ENCODE measurements at regions not wholly inside any gene's neighbourhood (a gene's known extent, or its start where the extent isn't known, plus 50 kb on each side); places are given as distances from the start of the nearest gene placed in this dataset.

DNA sequence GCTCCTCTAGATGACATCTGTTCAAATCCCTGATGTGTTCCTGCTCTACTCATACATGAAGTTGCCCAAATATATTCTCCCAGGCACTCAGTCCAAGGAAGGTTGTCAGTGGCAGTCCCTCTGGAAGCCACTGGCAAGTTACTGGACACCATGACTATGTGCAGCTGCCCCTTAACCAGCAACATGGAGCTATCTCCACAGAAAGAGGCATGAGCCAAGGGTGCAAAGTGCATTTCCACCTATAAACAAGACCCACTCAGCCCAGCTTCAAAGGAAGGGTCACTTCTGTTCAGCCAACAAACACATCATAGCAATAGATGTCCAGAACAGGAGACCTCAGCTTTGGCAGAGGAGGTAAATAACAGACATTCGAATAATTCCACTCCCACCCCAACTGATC is 217.6 kb upstream of the PMEPA1 start:
- no peaks in the 10 kb centered on the region for H4K20me1 ChIP-seq (ENCODE audit: control insufficient read depth, insufficient read depth)
- H3K27ac ChIP-seq (ENCODE audit: control insufficient read depth, insufficient read depth) = no peak overlapping the region
- ATAC-seq = no peak
- FAIRE-seq = no peak
- intact Hi-C loops (cut with micrococcal nuclease; ENCODE audit: unreplicated experiment) (no loop called here), in situ Hi-C loops (cut with MboI) (no loop called here)
- WGBS (ENCODE audit: insufficient coverage, insufficient replicate concordance, low lambda C conversion rate, missing lambda C conversion rate) = 33% methylated on average over 1 of the region's 1 CpG
- H3K27me3 ChIP-seq (replicated peaks in 1 of 2; ENCODE audit: control insufficient read depth in 2 of 2, insufficient read depth in 2 of 2, low read length in 1 of 2) = no peaks in the 10 kb centered on the region; a peak in 2 of 4 replicates
- TF ChIP-seq NFXL1 (IDR thresholded peaks at IDR 0.05; ENCODE audit: borderline replicate concordance) (no peak), CBX5 (IDR thresholded peaks at IDR 0.05; ENCODE audit: low read depth) (no peak), NRF1 (conservative IDR thresholded peaks at IDR 0.05; ENCODE audit: low read depth, low read length) (no peak), PAX8 (IDR thresholded peaks at IDR 0.05) (no peak)
- TF ChIP-seq, protein P1, sequence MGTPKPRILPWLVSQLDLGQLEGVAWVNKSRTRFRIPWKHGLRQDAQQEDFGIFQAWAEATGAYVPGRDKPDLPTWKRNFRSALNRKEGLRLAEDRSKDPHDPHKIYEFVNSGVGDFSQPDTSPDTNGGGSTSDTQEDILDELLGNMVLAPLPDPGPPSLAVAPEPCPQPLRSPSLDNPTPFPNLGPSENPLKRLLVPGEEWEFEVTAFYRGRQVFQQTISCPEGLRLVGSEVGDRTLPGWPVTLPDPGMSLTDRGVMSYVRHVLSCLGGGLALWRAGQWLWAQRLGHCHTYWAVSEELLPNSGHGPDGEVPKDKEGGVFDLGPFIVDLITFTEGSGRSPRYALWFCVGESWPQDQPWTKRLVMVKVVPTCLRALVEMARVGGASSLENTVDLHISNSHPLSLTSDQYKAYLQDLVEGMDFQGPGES (IDR thresholded peaks at IDR 0.05) = no peak
- ChIA-PET RAD21 (ENCODE audit: unreplicated experiment) (no interaction called here), SMC1A (ENCODE audit: uncharacterized antibody, unreplicated experiment) (no interaction called here), POLR2A (no interaction called here), CTCF (no interaction called here)
- no peaks in the 10 kb centered on the region for H3K79me2 ChIP-seq (ENCODE audit: control insufficient read depth, insufficient read depth, low read length)
- H3K4me1 ChIP-seq (ENCODE audit: control insufficient read depth, insufficient read depth, low read length) = no peaks in the 10 kb centered on the region
- H3K9ac ChIP-seq (ENCODE audit: control insufficient read depth, insufficient read depth, low read length) = no peak overlapping the region
- no peak overlapping the region for H3K4me2 ChIP-seq (ENCODE audit: control insufficient read depth, insufficient read depth)
- BruUV-seq (replicated peaks) = no TSS peak
- H3K36me3 ChIP-seq (ENCODE audit: control insufficient read depth in 2 of 2, insufficient read depth in 2 of 2, low read length in 1 of 2) = no peaks in the 10 kb centered on the region
- H3K9me3 ChIP-seq (replicated peaks; ENCODE audit: control insufficient read depth, insufficient read depth, low read length) = no peaks in the 10 kb centered on the region; the same call in 2 of the 3 replicates
- no peak overlapping the region for H2AFZ ChIP-seq (ENCODE audit: control insufficient read depth, low read depth, low read length)
- DNase-seq (ENCODE audit: low read depth, low spot score) = no peak
- no peak overlapping the region for H3K4me3 ChIP-seq

DNA sequence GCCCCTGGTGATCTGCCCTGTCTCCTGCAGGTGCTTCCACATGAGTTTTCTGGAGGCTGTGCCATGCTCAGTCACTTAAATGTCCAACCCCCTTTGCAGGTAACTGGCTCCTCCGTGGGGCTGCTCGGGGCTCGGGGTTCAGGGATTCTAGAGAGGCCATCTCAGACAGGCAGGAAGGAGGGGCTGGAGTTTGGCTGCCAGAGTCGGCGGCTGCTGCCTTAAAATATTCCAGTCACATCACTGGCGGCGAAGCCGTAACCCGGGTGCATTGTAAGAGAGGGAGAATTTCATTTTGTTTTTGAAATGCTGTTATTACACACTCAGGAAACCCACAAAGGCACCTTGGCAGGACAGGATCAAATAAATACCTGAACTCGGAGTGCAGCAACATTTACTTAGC is 212.9 kb upstream of the PMEPA1 start:
- ChIA-PET CTCF (no interaction called here), SMC1A (ENCODE audit: uncharacterized antibody, unreplicated experiment) (no interaction called here), POLR2A (no interaction called here), RAD21 (ENCODE audit: unreplicated experiment) (no interaction called here)
- no peak for FAIRE-seq
- TF ChIP-seq KDM1A (IDR thresholded peaks at IDR 0.05; ENCODE audit: borderline replicate concordance) (no peak), ZNF384 (IDR thresholded peaks at IDR 0.05; ENCODE audit: borderline replicate concordance, low read depth, low read length) (no peak), CREM (IDR thresholded peaks at IDR 0.05; ENCODE audit: low read depth) (no peak)
- TF ChIP-seq, protein P2, sequence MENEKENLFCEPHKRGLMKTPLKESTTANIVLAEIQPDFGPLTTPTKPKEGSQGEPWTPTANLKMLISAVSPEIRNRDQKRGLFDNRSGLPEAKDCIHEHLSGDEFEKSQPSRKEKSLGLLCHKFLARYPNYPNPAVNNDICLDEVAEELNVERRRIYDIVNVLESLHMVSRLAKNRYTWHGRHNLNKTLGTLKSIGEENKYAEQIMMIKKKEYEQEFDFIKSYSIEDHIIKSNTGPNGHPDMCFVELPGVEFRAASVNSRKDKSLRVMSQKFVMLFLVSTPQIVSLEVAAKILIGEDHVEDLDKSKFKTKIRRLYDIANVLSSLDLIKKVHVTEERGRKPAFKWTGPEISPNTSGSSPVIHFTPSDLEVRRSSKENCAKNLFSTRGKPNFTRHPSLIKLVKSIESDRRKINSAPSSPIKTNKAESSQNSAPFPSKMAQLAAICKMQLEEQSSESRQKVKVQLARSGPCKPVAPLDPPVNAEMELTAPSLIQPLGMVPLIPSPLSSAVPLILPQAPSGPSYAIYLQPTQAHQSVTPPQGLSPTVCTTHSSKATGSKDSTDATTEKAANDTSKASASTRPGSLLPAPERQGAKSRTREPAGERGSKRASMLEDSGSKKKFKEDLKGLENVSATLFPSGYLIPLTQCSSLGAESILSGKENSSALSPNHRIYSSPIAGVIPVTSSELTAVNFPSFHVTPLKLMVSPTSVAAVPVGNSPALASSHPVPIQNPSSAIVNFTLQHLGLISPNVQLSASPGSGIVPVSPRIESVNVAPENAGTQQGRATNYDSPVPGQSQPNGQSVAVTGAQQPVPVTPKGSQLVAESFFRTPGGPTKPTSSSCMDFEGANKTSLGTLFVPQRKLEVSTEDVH (IDR thresholded peaks at IDR 0.05; ENCODE audit: low read depth, partially characterized antibody) = no peak
- TF ChIP-seq, protein P3, sequence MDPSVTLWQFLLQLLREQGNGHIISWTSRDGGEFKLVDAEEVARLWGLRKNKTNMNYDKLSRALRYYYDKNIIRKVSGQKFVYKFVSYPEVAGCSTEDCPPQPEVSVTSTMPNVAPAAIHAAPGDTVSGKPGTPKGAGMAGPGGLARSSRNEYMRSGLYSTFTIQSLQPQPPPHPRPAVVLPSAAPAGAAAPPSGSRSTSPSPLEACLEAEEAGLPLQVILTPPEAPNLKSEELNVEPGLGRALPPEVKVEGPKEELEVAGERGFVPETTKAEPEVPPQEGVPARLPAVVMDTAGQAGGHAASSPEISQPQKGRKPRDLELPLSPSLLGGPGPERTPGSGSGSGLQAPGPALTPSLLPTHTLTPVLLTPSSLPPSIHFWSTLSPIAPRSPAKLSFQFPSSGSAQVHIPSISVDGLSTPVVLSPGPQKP (IDR thresholded peaks at IDR 0.05; ENCODE audit: low read depth, low read length) = no peak
- H3K9me3 ChIP-seq (replicated peaks; ENCODE audit: control insufficient read depth, insufficient read depth, low read length) = no peaks in the 10 kb centered on the region; the same call in 2 of the 3 replicates
- H3K4me1 ChIP-seq (ENCODE audit: control insufficient read depth, insufficient read depth, low read length) = no peaks in the 10 kb centered on the region
- in situ Hi-C loops (cut with MboI) (no loop called here), intact Hi-C loops (cut with micrococcal nuclease; ENCODE audit: unreplicated experiment) (no loop called here)
- 58% methylated on average over 10 of the region's 10 CpGs for WGBS (ENCODE audit: insufficient coverage, insufficient replicate concordance, low lambda C conversion rate, missing lambda C conversion rate)
- no peak overlapping the region for H2AFZ ChIP-seq (ENCODE audit: control insufficient read depth, low read depth, low read length)
- no TSS peak for BruUV-seq (replicated peaks)
- H4K20me1 ChIP-seq (ENCODE audit: control insufficient read depth, insufficient read depth) = no peaks in the 10 kb centered on the region
- no peak overlapping the region for H3K4me3 ChIP-seq
- no peaks in the 10 kb centered on the region for H3K36me3 ChIP-seq (ENCODE audit: control insufficient read depth in 2 of 2, insufficient read depth in 2 of 2, low read length in 1 of 2)
- DNase-seq (ENCODE audit: low read depth, low spot score) = no peak
- no peak overlapping the region for H3K9ac ChIP-seq (ENCODE audit: control insufficient read depth, insufficient read depth, low read length)
- H3K27me3 ChIP-seq (replicated peaks in 1 of 2; ENCODE audit: control insufficient read depth in 2 of 2, insufficient read depth in 2 of 2, low read length in 1 of 2) = peaks cover 0 to 3% of the 10 kb centered on the region in 2 experiments; a peak in 2 of 4 replicates
- no peak for ATAC-seq
- H3K4me2 ChIP-seq (ENCODE audit: control insufficient read depth, insufficient read depth) = no peak overlapping the region
- no peaks in the 10 kb centered on the region for H3K79me2 ChIP-seq (ENCODE audit: control insufficient read depth, insufficient read depth, low read length)
- H3K27ac ChIP-seq (ENCODE audit: control insufficient read depth, insufficient read depth) = no peak overlapping the region

All from GM12878 (cell line).